ENCODE measurements at regions not wholly inside any gene's neighbourhood (a gene's known extent, or its start where the extent isn't known, plus 50 kb on each side); places are given as distances from the start of the nearest gene placed in this dataset.

- TF ChIP-seq CTCF (IDR thresholded peaks at IDR 0.05; ENCODE audit: low read length) (no peak), EZH2 (optimal IDR thresholded peaks at IDR 0.05; ENCODE audit: low read depth, low read length) (no peak)
Measured at GRCh38 chr4:53919535-53919934, 144.9 kb downstream of the CHIC2 start.
